Stimulated activated CD4-positive, alpha-beta T cell treated with anti-CD3 and anti-CD28 coated beads, Interleukin-1b, Interleukin-23, amount 100 ng/mL, for 4 hours (primary cell): ENCODE measurements at regions not wholly inside any gene's neighbourhood (a gene's known extent, or its start where the extent isn't known, plus 50 kb on each side); places are given as distances from the start of the nearest gene placed in this dataset.
"Not testable (repeated sequence)": the region's sequence is repeated elsewhere in the genome, so short reads cannot be mapped to it uniquely, and the experiment has no call there.

ENCODE experiments used
- DNase-seq, 2 donors: peaks; one replicate each; pipeline ENCODE4 v3.0.0-alpha.2; 2020; ENCODE audit warnings: low read depth in 2 of 2

GRCh38 chr2:34734042-34734441, 1134.9 kb upstream of the FAM98A start:
- DNase-seq: no peak

GRCh38 chr2:34731292-34731691, 1132.2 kb upstream of the FAM98A start:
- no peak for DNase-seq

DNA sequence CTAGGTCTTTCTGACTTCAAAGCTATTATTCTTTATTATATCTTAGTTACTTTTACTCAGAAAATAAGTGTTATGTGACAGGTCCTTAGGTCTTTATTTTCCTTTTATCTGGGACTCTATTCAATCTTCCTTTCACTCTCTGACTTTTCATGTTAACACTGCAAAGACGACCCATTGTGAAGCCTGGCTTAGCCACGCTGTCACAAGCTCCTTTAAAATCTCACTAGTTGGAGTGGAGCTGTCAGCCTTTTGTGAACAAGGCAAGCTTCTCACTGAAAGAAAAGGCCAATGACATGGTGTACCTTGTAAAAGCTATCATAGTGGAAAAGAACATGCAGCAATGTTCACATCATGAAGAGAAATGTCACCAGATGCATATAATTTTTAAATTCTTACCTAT, 1130.7 kb upstream of the FAM98A start:
- DNase-seq: no peak

DNA sequence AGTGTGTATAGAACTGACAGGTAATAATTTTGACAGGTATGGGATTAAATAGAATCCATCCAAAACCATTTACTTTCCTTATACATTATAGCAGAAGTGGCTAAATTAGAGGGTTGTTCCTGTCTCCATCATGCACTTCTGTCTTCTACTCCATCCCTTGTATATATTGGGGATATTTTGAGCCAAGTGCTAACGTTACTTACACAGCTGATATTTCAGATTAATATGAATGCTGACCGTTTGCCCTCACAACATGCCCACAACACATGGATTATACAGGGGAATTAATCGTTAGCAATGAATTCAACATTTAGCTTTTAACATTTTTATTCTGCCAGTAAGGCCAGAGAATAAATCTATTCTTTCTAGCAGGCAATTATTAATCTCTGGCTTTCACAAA, 1125.0 kb upstream of the FAM98A start:
- DNase-seq: no peak

DNA sequence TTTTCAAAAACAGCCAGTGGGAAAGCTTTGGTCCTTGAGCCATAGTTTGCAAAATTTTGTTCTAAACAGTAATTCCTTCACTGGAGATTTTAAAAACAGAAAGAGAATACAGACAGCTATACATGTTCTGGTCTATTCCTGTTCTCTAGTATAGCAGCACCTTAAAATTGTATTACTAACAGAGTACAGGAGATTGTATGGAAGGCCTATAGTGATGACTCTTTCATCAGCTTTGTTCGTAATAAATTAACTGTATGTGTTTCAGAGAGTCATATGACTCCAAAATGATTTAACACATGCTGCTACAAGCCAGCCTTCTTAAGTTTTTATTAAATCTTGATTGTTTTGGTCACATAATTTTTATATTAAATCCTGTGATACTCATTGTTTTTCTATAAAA, 1124.6 kb upstream of the FAM98A start:
- DNase-seq: no peak

DNA sequence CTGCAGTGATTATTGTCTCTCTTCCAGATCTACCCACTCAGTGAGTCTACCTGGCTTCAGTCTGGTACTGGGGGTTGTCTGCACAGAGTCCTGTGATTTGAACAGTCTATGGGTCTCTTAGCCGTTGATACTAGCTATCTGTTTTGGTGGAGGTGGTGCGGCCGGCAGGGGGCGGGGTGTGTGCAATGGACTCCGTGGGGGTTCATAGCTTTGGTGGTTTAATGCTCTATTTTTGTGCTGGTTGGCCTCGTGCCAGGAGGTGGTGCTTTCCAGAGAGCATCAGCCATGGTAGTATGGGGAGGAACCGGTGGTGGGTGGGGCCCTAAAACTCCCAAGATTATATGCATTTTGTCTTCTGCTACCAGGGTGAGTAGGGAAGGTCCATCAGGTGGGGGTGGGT, 1120.1 kb upstream of the FAM98A start:
- DNase-seq: no peak

- no peak for DNase-seq
These were observed 1106.6 kb upstream of the FAM98A start for GRCh38 chr2:34705551-34706247.

DNA sequence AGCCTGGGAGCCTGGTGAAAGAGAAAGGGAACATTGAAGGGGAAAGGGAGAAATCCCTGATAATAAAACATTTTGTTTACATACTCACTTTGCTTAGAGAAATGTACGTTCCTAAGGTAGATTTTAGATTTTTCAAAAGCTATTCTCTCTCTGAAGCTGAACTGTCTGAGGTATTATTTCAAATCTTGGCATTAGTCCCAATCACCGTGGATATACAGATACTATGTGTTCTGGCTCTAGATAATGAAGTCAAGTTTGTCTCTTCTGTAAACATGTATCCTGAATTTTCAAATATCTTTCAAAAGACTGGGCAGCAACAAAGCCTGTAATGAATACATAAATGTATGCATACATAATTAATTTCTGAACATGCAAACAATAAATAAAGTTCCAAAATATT, 1104.2 kb upstream of the FAM98A start:
- no peak for DNase-seq

GRCh38 chr2:34702391-34702790, 1103.3 kb upstream of the FAM98A start:
- DNase-seq: not testable (repeated sequence)

GRCh38 chr2:34677591-34677990, 1078.5 kb upstream of the FAM98A start:
- DNase-seq: not testable (repeated sequence)

- DNase-seq: not testable (repeated sequence)
These were observed 1078.0 kb upstream of the FAM98A start for GRCh38 chr2:34677119-34677531.

DNA sequence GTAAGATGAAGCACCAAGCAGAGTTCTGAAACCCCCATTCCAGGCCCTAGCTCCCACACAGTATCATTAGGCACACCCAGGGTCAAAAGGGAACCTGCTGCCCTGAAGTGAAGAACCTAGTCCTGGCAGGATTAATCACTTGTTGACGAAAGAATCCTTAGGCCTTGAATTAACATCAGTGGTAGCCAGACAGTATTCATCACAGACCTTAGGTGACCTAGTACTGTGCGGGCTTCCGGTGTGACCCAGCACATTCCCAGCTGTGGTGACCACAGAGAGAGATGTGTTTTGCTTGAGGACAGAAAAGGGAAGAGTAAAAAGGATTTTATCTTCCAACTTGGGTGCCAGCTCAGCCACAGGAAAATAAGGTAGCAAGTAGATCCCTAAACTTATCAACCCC, 1071.4 kb upstream of the FAM98A start:
- no peak for DNase-seq

DNA sequence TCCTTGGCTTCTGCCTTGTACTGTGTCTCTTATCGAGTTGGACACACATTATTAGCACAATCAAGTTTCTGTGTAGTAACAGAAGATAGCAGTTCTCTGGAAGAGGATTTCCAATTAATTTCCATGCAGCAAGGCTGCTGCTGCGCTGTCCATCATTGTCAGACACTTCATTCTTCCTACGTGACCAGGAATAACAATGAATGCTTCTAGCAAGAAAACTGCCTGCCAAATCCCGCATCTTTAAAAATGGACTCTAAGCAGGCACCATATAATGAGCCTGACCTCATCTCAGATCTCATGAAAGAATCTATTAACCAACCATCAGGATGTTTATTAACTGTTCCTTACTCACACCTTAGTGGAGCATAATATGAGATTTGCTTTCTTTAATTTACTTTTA, 1067.7 kb upstream of the FAM98A start:
- no peak for DNase-seq

DNA sequence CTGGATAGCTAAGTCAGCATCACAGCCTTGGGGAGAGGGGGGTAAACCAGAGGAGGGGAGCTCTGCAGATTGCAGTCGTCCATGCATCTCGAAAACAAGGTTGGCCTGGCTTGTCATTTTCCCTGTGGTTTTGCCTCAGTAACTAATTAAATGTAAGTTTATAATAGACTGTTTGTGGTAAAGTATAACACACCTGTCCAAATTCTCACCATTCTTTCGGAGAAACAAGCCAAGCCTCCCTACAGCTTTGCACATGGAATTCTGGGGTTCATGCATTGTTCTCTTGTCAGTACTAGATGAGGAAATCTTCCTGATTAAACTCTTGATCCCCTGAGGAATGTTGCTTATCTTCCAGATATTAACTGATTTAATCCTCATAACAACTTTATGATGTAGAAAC, 1065.2 kb upstream of the FAM98A start:
- no peak for DNase-seq

DNA sequence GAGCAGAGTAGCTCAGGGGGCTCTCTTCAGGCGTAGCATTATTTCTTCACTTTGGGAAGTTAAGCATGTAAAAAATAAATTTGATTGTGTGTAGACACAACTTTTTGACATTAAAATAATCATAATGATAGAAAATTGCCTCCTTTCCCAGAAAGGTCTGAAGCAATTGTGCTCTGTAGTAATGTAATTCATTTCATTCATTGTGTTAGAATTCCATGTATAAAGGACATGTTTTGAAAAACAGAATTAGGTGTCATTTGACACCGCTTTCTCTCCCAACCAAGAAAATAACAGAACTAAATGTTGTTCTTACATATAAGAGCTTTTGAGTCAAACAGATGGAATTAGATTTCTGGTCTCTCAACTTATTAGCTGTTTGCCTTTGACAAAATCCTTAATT, 1064.2 kb upstream of the FAM98A start:
- no peak for DNase-seq

DNA sequence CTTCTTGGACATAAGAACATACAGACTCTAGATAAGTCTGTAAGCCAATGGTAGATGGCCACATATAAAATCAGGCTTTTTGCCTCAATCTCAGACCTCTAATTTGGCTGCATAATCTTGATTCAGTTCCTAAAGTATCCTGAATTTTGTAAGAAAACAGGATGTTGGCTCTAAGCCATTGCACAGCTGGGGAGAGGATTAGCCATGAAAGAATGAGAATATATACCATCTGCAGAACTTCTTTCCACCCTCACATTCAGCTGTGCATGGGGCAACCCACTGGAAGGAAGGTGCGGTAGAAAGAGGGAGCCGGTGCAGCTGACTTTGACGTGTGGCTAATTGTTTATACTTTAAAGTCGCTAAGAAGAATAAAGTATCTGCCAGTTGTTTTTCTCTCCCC, 1061.6 kb upstream of the FAM98A start:
- DNase-seq: no peak

- no peak for DNase-seq
These were observed 1057.5 kb upstream of the FAM98A start for GRCh38 chr2:34656632-34657031.

DNA sequence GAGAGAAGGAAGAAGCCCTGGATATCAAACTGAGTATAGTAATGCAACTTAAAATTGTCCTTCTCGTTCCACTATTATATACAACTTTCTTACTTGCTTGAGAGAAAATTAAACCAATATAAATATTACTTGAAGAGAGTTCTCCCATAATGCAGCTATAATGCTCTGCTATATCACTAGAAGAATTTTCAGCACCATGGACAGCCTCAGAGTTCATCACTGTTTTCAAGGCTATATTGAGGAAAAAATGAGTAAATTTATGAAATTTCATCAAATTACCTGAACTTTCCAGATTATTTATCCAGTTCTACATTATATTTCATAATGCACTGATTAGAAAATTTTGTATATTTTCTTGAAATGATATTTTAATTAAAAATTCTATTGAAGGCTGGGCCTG, 1053.5 kb upstream of the FAM98A start:
- no peak for DNase-seq

GRCh38 chr2:34646901-34647300, 1047.8 kb upstream of the FAM98A start:
- DNase-seq: no peak

DNA sequence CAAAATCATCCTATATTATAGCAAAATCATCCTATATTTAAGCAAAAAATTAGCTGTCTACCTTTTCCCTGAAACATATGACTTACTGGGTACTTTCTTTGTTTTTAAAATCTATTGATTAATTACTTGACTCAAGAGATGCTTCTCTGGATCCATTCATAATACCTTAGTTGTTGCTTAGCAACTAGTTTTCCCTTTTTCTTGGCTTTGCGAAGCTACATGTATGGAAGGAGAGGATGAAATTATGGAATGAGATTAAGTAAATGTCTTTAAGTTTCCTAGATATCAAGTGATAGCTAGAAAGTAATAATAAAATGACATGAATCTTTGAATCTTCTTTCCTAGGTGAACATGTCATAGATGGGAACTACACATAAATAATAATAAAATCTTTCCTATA, 1033.2 kb upstream of the FAM98A start:
- no peak for DNase-seq

- DNase-seq: no peak
These were observed 1027.9 kb upstream of the FAM98A start for GRCh38 chr2:34627003-34627402.

- DNase-seq: no peak
These were observed 1005.1 kb upstream of the FAM98A start for GRCh38 chr2:34604164-34604563.

DNA sequence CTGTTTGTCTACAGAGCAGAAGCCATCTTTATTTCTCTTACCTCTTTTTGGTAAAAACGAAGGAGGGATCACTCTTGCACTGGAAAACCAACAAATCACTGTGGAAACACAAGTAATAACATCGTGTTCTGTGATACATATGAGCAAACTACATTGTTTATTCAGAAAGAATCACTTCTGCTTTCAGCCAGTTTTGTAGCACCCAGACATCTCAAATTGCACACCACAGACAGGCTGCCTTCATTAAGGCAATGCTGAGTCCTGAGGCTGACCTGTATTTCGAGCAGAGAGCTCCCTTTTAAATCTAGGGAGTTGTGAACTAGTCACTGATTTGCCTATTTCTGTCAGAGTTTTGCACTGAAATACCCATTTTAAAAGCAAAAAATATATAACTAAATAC, 1003.2 kb upstream of the FAM98A start:
- no peak for DNase-seq

DNA sequence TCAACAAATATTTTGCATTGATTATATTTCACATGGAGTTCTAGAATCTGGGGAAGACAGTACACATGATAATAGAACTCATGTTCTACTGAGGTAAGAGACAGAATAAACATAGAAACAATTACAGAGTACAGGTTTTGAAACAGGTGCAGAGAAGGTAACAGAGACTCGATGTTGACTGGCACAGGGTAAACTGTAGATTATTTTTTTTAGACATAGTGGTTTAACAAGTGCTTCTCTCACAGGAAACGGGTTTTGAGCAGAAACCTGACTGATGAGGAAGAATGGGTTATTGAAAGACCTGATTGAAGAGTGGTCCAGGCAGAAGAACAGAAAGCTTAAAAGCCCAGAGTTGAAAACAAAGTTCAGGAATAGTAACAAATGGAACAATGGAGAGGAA, 1002.5 kb upstream of the FAM98A start:
- no peak for DNase-seq
